ENCODE measurements at regions not wholly inside any gene's neighbourhood (a gene's known extent, or its start where the extent isn't known, plus 50 kb on each side); places are given as distances from the start of the nearest gene placed in this dataset.

DNA sequence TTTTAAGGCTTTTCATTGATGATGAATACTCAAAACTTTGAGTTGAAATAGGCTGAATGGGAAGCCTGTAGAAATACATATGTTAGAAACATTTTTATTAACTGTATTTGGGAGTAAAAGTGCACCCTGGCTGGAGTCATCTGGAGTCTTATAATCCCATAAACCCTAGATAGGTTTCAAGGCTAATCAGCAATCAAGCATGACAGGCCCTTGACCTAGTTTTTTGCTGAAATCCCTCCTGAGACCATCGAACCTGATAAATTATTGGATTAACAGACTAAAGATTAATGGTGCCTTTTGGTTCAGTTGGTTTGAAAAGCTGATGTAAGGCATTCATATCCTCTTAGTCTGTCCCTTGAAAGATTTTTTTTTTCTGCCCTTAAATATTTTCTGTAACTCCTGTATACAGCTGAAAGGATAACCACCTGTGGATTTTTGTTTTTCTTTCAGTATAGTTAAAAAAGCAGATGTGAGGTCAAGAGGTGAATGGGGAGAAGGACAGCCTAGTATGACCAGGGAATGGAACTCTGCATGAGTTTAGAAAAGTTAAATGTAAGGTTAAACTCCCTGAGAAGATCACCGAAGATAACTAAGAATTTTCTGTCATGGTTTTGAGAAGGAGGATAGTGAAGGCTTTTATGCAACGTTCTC lies 69.4 kb upstream of the STXBP5L start:
- peak; percentile 98 for DNase-seq

DNA sequence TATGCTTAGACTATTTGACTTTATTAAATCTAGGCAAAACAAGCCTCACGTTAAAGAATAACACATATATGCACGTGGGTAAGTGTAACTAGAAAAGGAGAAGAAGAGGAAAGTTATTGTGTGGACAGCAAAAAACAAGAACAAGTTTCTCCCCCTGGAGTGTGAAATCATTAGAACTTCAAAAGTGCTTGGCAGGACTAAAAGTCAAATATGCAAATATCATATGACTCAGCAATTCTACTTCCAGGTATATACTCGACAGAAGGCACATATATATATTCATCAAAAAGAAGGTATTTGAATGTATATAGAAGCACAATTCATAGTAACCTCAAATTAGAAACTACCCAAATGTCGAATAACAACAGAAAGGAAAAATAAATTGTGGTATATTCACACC lies 68.9 kb upstream of the STXBP5L start:
- DNase-seq, result peak; percentile 41

DNA sequence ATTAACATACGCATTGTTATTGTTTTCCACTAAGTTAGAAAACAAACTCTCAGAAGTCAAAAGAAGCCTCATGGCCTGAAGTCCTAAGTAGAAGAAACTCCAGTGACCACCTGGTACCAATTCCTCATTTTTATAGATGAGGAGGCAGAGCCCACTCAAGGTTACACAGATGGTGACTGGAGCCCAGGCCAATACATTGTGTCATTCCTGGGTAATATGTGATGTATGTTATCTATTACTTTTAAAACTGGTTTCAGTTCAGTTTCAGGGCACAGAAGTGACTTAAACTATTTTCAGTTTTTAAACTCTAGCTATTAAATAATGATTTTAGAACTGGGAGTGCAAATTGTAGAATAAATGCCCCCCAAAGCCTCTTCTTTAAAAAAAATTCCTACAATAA lies 66.7 kb upstream of the STXBP5L start:
- DNase-seq, result peak; percentile 16

DNA sequence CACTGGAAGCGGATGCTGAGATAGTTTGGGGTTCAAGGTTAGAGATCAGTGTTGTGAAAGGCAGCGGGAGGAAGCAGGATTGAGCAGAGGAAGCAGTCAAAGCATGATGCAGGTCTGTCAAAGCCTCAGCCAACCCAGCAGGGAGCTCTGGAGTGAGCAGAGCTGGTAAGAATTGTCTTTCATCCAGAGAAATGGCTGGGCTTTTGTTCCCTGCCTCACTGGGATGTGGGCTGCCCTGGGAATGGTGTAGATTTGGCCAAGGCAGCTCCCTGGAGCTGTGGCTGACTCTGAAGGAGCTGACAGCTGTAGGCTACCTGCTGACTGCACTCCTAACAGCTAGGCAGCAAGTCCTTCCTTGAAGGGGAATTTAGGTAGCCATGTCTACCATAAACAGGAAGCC lies 61.9 kb upstream of the STXBP5L start:
- no peak for DNase-seq

DNA sequence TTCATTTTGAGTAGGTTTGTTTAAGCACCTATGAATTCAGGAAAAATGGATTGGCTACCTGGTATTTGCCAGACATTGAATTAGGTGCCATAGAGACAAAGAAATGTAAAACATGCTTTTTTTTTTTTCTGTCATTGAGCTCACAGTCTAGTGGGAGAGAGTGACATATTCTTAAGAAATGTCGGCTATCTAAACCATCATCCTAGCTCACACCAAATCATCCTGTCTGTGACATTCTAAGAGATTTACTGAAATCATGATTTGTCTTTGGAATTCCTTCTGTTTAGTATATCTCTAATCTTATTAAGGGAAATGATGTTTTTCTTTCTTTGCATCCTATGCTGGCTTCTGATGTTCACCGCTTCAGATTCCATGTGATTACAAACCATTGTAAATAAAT lies 59.5 kb upstream of the STXBP5L start:
- DNase-seq, result no peak

DNA sequence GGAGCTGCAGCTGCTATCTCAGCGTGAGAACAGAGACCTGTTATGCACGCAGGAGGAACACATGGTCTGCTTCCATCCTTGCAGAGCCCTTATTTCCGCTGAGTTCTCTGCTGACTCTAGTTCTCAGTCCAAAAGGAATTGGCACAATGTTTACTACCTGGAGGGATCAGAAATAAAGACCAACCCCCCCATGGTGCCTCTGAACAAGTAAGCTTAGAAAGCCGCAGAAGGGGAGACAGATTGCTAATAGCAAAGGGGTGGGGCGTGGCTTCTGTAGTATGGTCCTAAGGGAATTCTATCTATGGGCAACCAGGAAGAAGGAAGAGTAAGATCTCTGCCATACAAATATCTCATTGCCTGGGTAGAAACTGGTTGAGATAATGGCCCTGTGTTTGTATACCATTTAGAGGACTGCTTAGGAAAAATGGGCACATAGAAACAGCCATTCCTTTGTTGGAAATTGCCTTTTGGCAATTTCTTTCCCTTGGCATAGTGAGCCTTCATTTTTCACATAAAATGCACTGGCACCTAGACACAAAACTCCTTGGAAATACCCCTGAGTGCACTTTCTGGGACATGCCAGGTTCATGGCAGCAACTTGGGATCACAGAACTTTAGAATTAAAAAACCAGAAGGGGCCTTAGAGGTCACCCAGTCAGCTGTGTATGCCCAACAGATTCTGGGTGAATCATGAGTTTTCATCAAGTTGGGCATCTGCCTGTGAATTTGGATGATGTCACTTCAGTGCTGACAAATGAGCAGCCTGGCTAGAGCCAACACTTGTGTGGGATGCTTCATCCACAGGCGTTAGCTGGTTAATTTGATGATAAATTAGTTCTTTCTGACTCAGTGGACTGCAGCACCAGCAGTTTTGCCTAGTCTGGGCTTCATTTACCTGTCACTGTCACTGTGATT lies 57.4 kb upstream of the STXBP5L start:
- DNase-seq, result peak; percentile 97

DNA sequence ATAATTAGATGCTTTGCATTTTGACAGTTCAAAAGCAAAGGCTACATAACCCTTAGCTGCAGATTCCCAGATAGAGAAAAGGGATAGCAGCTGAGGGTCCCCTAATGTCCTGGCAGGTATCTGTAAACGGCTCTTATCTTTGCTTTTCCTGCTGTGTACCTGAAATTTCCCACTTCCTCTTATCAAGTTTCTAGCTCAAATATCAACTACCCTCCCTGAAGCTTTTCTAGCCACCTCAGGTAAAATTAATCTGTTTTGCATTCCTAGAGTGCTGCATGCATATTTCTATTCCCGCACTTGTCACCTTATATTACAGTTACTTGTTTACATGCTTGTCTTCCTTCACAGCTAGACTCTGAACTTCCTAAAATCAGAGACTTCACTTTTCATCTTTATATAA lies 55.6 kb upstream of the STXBP5L start:
- DNase-seq, result no peak

DNA sequence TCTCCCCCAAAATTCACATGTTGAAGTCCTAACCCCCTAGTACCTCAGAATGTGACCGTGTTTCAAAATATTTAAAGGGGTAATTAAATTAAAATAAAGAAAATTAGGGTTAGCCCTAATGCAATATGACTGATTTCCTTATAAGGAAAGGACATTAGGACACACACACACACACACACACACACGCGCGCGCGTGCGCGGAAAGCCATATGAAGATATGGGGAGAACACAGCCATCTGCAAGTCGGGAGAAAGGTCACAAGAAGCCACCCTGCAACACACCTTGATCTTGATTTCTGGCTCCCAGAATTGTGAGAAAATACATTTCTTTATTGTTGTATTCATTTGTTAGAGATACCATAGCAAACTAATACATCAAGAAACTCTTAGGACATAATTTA lies 54.6 kb upstream of the STXBP5L start:
- DNase-seq, result peak; percentile 15

DNA sequence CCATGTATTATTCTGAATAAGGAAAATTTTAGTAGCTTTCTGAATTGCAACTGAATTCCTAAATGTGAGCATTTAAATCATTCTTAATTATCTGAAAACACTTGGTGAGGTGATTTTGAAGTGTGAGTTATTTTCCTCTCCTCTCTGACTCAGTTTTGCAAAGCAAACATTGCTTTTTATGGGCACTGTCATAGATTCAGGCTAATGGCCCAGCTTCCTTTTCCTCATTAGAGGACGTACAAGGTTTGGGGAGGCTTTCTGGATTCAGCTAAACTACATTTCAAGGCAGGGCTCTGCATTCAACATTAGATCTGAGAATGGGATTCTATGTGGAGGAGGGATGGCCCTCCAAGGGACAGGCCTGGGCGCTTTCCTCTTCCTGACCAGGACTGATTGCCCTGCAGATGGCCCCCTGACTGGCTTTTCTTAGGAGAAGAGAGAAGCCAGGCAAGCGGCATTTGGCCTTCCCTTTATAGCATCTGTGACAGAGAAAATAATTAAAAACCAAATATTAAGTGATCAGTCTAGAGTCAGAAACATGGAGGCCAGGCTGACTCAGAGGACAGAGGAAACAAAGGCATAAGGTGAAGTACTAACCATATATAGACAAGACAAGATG lies 53.0 kb upstream of the STXBP5L start:
- DNase-seq, result no peak

DNA sequence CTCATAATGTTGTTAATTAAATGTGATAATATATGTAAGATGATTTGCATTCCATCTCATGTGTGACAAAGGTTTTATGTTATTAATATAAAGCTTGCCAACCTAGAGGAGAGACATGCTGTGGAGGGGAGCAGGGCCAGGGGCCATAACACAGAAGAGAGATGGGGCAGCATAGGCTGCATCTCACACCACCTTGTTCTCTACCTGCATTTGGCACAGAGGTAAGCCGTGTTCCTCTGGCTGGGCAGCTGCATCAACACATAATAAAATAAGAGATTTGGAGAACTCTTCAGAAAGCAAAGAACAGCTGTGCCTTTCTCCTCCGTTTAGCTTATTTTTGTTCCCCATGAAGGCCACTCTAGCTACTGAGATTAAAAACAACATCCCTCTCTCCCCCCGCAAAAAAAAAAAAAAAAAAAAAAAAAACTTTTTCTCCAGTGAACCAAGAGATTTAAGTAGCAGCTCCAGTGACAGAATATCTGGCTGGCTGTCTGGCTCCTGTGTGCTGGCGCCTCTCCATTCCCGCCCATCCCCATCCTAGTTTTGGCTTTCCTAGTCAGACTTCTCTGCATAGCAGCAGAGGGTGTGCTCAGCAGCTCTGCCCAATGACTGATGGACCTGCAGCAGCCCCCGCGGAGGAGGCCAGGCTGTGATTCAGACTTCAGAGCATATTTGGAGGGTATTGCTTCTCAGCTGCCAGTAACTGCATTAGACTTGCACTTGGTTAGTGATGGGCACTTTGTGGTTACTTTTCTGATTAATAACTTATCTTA lies 52.2 kb upstream of the STXBP5L start:
- no peak for DNase-seq
